Body of pancreas (tissue), 4 donors: ENCODE measurements at regions not wholly inside any gene's neighbourhood (a gene's known extent, or its start where the extent isn't known, plus 50 kb on each side); places are given as distances from the start of the nearest gene placed in this dataset.

ENCODE experiments used
- CTCF ChIP-seq, 7 experiments: fragments of 450-650 bp in 4 of 7; fragments of 200-600 bp in 3 of 7; sonication (generic) in 3 of 7; IDR thresholded peaks; one replicate each; pipeline ENCODE4 v1.5.1; 2016 to 2019; ENCODE audit warnings: antibody characterized with exemption in 7 of 7
- POLR2A ChIP-seq, 3 donors: fragments of 450-650 bp; IDR thresholded peaks; one replicate each; pipeline ENCODE4 v1.6.1; 2016; ENCODE audit warnings: antibody characterized with exemption in 3 of 3, mild to moderate bottlenecking in 2 of 3

- no peak for TF ChIP-seq CTCF (IDR thresholded peaks at IDR 0.05)
- no peak for TF ChIP-seq POLR2A (IDR thresholded peaks at IDR 0.05)
These were observed 69.7 kb upstream of the PLPP4 start for GRCh38 chr10:120387326-120387725.
